ENCODE measurements at regions not wholly inside any gene's neighbourhood (a gene's known extent, or its start where the extent isn't known, plus 50 kb on each side); places are given as distances from the start of the nearest gene placed in this dataset.
A peak's percentile ranks its signal among the peaks of the same experiment; 100 is the strongest.

- DNase-seq: peak in 1 of 2 experiments; percentile 35
These were observed 59.8 kb upstream of the HAO2 start for GRCh38 chr1:119308806-119309205.

- peak; percentile 88 to 96 for DNase-seq
These were observed 58.3 kb upstream of the HAO2 start for GRCh38 chr1:119310301-119310700.

DNA sequence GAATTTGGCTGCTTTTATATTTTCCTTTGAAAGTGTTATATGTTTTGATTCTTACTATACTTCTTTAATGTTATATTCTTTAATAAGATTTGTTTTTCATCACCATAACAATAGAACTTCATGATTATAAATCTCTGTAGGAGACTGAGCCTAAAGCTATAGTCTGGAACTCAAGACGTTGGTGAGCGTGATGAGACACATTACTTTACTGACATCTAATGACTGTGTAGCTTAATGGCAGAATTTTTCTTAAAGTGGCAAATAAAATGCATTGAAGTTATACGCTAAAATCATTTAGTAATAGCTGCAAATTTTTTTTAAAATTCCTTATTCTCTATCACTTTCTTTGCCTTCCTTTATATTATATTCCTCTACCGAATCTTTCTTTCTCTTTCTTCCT, 56.1 kb upstream of the HAO2 start:
- no peak for DNase-seq

DNA sequence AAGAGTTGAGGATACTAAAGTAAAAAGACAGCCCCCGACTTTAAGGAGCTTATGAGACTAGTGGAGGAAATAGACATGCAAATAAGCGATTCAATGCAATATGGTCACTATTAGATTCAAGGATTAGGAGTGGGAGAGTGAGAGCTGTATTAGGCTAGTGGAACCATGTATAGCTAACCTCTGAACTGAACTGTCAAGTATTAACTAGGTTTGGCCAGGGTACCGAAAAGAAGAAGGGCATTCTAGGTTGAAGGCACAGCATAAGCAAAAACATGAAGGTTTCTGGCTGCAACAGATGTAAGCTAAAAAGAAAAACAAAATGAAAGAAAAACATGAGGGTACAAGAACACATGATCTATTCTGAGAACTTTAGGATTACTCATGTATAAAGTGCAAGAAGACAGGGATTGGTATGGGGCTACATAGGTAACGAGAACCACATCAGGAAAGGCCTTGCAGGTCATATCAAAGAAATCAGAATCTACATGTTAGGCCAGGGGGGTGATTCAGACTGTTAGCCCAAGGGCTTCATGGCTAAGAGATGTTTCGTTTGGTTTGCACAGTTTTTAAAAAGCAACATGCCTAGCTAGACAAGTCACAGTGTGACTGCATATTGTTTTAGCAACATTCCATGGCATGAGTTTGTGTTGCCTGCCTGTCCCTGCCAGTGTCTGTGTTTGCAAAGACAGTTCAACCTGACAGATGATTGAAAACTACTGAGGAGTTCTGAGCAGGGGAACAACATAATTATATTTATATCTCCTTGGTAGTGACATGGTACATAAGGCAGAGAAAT, 54.4 kb upstream of the HAO2 start:
- peak in 1 of 2 experiments; percentile 27 for DNase-seq

DNA sequence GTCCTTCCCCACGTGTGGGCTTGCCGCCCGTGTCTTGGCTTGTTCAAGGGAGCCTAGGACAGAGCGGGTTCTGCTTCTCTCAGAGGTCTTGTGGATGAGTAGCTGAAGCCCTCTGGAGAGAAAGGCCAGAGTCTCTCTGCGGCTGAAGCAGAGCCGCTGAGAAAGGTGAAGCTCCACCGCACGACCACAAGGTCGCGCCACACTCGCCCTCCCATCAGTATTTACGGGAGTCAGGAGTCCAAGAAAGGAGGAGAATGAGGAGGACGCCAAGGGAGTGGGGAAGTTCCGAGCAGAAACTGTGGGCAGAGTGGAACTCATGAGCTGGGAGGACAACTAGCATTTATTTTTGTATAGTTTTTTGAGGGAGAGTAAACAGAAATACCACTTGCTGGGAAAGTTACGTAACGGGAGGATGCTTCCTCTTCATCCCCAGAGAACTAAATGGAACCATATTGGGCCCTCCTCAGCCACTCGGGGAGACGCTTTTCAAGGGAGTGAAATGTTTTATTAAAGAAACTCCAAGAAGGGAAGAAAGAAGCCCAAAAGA, 51.6 kb upstream of the HAO2 start:
- no peak for DNase-seq

DNA sequence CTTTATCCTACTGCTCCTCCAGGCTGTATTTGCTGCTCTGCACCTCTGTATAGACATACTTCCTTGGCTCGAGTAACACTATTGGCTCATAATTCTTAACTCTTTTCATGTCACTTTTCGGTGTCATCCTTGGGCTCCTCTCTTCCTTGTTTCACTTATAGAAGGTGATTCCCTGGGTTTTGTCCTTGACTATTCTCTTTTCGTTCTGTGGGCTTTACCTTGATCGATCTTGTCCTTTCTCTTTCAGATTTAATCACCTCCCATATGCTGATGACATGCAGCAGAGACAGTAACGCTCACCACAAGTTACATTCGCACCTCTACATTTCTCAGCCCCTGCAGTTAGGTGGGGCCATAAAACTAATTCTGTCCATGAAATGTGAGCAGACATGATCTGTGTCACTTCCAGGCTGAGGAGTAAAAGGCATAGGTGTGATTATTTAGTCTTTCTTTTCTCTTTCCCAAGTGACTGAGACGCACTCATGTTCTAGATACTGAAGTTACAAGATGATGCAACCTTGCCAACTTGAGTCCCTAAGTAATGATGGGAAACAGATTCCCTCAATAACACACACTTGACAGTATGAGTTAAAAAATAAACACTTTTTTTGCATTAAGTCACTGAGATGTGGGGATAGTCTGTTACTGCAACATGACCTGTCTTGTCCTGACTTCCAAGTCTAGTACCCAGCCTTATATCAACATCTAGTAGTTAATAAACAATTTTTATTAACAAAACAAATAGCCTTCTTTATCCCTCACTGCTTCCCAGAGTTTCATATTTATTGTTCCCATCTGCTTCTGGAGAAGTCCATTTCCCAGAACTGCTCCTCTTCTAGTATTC, 49.9 kb upstream of the HAO2 start:
- DNase-seq: no peak
